Right kidney (tissue), 1 donor: ENCODE measurements at regions not wholly inside any gene's neighbourhood (a gene's known extent, or its start where the extent isn't known, plus 50 kb on each side); places are given as distances from the start of the nearest gene placed in this dataset.
"Not testable (repeated sequence)": the region's sequence is repeated elsewhere in the genome, so short reads cannot be mapped to it uniquely, and the experiment has no call there.

ENCODE experiments used
- DNase-seq: peaks from one replicate; pipeline ENCODE4 v3.0.0-alpha.2; 2016

GRCh38 chr5:118371973-118372831 lies 616.1 kb downstream of the DTWD2 start:
- DNase-seq = peak; percentile 6

- DNase-seq = no peak
Observed at GRCh38 chr5:118366429-118366828, 621.9 kb downstream of the DTWD2 start.

- DNase-seq = no peak
Observed at GRCh38 chr5:118365718-118366117, 622.6 kb downstream of the DTWD2 start.

DNA sequence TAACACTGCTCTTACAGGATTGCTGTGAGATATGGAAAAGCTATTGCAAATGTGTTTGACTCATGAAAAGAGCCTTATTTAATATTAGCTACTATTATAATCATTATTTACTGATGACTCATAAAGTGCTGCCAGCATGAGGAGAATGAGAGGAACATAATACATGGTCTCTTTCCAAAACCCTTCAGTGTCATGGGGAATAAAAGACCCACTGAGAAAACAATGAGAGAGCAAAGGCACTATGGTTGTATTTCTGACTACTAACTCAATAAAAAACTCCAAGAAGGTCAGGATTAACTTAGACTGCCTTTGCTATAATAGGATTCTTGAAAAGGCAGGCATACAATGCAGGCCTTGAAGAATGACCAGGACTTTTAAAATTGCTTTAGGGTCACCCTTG lies 633.5 kb downstream of the DTWD2 start:
- DNase-seq = no peak

DNA sequence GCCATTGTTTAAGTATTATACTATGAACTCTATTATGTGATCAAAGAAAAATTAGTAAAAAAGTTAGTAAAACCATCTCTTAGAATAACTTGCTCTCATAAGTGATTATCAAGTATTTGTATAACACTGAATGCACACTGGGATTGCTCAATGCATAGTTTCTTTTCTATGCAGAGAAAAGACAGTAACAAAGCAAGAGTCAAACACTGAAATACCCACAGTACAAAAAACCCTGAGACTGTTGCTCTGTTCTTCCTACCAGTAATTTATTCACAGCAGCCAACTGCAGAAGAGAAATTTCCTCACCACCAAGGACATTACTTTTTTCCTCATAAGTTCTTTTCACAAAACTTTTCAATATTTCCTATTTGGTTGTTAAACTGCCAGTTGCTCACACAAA lies 634.4 kb downstream of the DTWD2 start:
- DNase-seq = no peak

GRCh38 chr5:118336468-118336867 lies 651.9 kb downstream of the DTWD2 start:
- DNase-seq = no peak

- DNase-seq = no peak
Observed at GRCh38 chr5:118327389-118327788, 661.0 kb downstream of the DTWD2 start.

GRCh38 chr5:118326481-118327045 lies 661.8 kb downstream of the DTWD2 start:
- DNase-seq = no peak

DNA sequence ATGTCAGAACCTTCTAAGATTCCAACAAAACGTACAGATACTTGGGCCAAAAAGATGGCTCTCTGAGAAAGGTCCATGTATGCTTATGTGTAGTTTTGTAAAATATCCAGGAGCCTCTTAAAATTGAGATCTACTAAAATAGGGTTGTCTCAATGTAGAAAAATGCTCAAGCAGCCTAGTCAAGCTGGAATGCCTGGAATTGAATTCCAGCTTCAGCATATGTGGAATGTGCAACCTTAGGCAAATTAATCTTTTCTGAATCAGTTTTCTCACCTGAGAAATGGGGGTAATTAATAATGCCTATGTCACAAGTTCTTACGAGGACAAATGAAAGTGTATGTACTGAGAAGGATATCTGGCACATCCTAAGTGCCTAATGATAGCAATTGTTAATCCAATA lies 662.4 kb downstream of the DTWD2 start:
- no peak for DNase-seq

GRCh38 chr5:118323723-118324122 lies 664.6 kb downstream of the DTWD2 start:
- DNase-seq = not testable (repeated sequence)

DNA sequence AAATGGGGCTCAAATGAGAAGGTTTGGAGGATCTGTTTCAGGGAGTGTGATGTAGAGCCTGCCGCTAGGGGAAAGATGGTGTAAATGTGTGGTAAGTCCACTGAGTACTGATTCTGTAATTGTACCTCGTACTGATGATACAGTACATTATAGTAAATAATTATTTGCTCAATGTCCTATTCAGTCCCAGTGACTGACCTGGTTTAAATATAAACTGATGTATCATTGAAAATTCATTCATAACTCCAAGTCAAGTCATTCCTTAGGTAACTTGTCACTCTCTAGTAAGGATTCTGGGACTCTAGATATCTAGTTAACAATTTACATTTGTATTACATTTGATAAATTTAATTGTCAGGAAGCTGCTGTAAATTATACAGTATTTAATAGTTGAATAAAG lies 667.3 kb downstream of the DTWD2 start:
- no peak for DNase-seq

DNA sequence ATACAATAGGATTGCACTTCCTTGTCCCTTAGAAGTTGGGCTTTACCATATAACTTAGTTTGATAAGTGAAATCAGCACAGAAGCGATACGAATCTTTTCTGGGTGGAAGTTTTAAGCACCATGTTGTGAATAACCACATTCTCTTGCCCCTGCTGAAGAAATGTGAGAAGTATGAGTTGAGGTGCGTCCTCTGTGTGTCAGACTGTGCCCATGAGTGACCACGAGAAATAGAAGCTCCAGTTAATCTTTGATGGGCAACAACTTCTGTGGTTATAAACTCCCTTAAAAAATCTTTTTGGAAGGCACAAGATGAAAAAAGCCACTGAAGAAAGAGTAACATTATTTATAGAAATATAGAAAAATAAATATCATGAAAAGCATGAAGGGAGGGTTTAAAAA lies 668.2 kb downstream of the DTWD2 start:
- DNase-seq = no peak

- DNase-seq = no peak
Observed at GRCh38 chr5:118314931-118315330, 673.4 kb downstream of the DTWD2 start.

DNA sequence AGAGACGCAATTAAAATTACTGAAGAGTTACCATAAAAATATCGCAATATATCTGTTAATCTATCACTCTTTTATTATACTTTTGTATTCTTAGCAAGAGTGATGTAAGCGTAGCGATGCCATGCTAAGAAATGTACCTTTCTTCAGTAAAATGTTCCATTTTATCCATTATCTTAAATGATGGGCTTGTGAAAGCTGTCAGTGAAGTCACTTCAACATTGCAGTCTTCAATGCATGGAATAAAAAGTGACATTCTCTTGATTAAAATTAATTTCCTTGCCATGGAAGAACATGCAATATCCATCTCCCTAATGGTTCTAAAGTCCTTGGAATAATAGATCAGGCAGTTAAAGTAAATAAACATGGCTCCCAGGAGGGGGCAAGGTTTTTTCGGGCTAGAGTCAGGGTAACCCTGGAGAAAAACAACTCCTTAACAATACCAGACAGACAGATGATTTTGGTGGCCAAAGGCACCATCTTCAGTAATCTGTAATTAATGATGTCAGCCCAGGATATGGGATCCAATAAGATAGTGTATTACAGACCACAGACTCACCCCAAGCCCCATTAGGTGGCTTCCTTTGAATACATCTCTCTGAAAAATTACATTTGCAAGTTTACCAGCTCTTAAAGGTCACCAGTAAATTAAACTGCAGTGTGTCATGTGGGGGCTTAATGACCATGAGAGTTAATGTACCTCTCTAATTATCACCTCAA lies 677.1 kb downstream of the DTWD2 start:
- no peak for DNase-seq

GRCh38 chr5:118310401-118310800 lies 677.9 kb downstream of the DTWD2 start:
- no peak for DNase-seq

DNA sequence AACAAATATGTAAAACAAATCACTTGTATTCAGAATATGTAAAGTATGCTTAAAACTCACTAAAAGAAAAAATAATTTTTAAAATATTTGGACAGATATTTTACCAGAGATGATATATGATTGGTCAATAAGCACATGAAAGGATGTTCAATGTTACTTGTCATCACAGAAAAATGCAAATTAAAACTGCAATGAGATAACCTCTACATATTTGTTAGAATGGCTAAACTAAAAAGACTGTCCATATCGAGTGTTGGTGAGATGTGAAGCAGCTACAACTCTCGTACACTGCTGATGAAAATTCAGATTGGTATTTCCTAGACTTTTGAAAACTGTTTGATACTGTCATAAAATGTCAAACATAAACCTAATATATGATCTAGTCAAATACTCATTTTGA lies 685.1 kb downstream of the DTWD2 start:
- DNase-seq = no peak

- no peak for DNase-seq
Observed at GRCh38 chr5:118302786-118303185, 685.6 kb downstream of the DTWD2 start.

DNA sequence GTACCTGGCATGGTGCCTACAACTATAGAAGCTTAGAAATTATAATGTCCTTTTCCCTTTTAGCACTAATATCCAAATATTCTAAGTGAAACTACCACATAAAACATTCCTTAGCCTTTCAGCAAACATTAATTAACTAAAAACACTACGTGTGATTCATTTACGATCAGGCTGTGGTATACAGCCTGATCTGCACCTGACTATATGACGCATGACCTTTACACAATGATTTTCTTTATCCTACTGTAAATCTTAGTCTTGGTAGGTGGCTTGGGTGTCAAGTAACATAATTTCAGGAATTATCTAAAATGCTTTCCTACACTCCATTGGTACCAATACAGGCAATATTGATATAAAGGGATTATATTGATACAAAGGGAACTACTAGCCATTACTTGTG lies 686.7 kb downstream of the DTWD2 start:
- DNase-seq = no peak

- DNase-seq = no peak
Observed at GRCh38 chr5:118295045-118295444, 693.3 kb downstream of the DTWD2 start.

GRCh38 chr5:118293378-118293777 lies 695.0 kb downstream of the DTWD2 start:
- no peak for DNase-seq

DNA sequence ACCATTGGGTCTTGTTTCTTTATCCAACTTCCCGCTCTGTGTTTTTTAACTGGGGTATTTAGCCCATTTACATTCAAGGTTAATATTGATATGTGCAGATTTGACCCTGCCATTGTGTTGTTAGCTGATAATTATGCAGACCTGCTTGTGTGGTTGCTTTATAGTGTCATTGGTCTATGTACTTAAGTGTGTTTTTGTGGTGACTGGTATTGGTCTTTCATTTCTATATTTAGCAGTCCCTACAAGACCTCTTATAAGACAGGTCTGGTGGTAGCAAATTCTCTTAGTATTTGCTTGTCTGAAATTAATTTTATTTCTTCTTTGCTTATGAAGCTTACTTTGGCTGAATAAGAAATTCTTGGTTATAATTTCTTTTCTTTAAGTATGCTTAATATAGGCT lies 698.1 kb downstream of the DTWD2 start:
- DNase-seq = no peak

DNA sequence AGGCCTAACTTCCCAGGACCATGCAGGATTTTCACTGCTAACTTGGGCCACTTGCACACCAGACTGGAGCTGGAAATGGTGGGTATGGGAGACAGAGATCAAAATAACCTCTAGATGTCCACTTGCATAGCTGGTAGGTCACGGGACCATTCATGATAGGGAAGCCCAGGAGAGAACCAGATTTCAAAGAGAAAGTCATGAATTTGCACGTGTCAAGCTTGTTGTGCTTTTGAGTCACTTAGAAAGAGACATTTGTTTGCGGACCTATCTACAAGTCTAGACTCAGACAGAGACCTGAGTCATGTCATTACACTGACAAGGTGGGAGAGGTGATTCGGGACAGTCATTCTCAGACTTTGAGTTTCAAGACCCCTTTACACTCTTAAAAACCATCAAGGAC lies 704.1 kb downstream of the DTWD2 start:
- DNase-seq = not testable (repeated sequence)

DNA sequence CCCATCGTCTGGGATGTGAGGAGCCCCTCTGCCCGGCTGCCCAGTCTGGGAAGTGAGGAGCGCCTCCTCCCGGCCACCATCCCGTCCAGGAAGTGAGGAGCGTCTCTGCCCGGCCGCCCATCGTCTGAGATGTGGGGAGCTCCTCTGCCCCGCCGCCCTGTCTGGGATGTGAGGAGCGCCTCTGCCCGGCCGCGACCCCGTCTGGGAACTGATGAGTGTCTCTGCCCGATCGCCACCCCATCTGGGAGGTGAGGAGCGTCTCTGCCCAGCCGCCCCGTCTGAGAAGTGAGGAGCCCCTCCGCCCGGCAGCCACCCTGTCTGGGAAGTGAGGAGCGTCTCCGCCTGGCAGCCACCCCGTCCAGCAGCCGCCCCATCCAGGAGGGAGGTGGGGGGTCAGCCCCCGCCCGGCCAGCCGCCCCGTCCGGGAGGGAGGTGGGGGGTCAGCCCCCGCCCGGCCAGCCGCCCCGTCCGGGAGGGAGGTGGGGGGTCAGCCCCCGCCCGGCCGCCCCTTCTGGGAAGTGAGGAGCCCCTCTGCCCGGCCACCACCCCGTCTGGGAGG lies 705.8 kb downstream of the DTWD2 start:
- not testable (repeated sequence) for DNase-seq
